ENCODE measurements at regions not wholly inside any gene's neighbourhood (a gene's known extent, or its start where the extent isn't known, plus 50 kb on each side); places are given as distances from the start of the nearest gene placed in this dataset.

DNA sequence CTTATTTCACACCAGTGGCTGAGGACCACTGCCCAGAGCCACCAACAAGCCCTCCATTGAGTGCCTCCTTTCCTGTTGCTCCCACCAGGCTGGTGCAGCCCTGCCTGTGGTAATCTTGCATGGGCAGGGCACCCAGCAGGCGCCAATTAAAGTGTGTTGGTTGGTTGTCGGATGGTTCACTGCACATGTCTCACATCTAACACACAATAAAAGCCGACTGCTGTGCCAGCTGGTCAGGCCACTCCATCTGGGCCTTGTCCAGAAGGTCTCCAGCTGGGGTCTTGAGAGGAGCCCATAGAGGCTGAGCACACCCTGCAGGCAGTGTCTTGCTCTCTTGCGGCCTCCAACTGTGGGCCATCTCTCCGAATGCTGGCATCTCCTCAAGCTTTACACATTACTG, 494.8 kb upstream of the KLHL29 start:
- intact Hi-C loops (cut with micrococcal nuclease): no loop called here
- no peak for TF ChIP-seq TCF7L2 (IDR thresholded peaks at IDR 0.05; ENCODE audit: borderline replicate concordance, extremely low read depth, insufficient read depth, insufficient read length)
- Histone ChIP-seq H3K9me2 (ENCODE audit: insufficient read depth) (no peaks in the 10 kb centered on the region), H3K9ac (ENCODE audit: low read length) (no peak overlapping the region), H3K9me3 (ENCODE audit: control insufficient read depth in 1 of 2, insufficient read depth in 1 of 2, low read depth in 1 of 2, low read length in 2 of 2) (no peaks in the 10 kb centered on the region), H4K20me1 (ENCODE audit: insufficient read depth) (no peaks in the 10 kb centered on the region), H3K4me3 (replicated peaks in 1 of 2; ENCODE audit: low read depth in 1 of 2, low read length in 2 of 2) (no peak overlapping the region), H2AFZ (ENCODE audit: low read depth, low read length, poor library complexity, severe bottlenecking) (no peak overlapping the region), H3K36me3 (ENCODE audit: control insufficient read depth in 1 of 2, insufficient read depth in 2 of 2, low read length in 2 of 2) (no peaks in the 10 kb centered on the region), H3K27ac (ENCODE audit: low read depth, low read length) (no peak overlapping the region), H3K4me2 (ENCODE audit: low read length) (no peak overlapping the region), H3K4me1 (ENCODE audit: control insufficient read depth in 1 of 2, insufficient read depth in 2 of 2, low read length in 2 of 2) (no peaks in the 10 kb centered on the region), H3K27me3 (ENCODE audit: insufficient read depth, low read length) (no peaks in the 10 kb centered on the region), H3K79me2 (ENCODE audit: insufficient read depth, low read length) (no peaks in the 10 kb centered on the region)
- ATAC-seq (no peak), DNase-seq (ENCODE audit: low read depth, low spot score) (no peak)
- POLR2A ChIA-PET: no interaction called here
- BruUV-seq (replicated peaks): no TSS peak
- RAD21 ChIA-PET (ENCODE audit: low non-redundant PET in 1 of 2, low total read pairs in 2 of 2, uncharacterized antibody in 2 of 2, unreplicated experiment in 2 of 2): no interaction called here
- CTCF ChIA-PET: no interaction called here

DNA sequence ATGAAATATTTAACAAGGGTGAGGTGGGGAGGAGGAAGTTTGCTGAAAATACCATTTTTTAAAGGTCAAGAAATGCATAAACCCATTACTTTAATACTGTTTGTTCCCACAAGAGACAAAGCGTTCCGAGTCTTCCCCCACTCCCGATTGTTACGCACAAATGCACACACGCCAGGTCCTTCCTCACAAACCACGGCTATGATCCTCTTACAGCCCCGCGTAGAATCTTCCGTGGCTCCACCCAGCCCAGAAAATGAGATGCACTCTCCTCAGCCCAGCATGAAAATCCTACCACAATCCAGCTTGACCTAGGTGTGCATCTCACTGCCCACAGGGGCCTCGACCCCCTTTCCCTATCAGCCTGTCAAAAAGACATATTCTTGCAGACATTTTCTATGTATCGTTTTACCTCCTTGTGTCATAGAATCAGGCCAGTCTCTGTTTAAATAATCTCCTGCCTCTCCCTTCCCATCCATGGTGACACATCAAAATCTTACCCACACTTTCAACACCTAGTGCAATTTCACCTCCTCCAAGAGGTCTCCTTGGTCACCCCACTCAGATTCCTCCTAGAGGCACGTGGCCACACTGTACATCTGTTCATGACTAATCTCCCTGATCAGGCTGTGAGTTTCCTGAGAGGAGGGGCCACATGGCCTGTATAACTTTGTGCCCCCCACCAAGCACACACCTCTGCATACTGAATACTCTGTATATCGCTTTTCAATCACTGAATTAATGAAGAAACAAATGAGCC, 491.0 kb upstream of the KLHL29 start:
- Histone ChIP-seq H3K4me2 (ENCODE audit: low read length) (no peak overlapping the region), H3K27ac (ENCODE audit: low read depth, low read length) (no peak overlapping the region), H3K36me3 (ENCODE audit: control insufficient read depth in 1 of 2, insufficient read depth in 2 of 2, low read length in 2 of 2) (no peaks in the 10 kb centered on the region), H3K27me3 (ENCODE audit: insufficient read depth, low read length) (no peaks in the 10 kb centered on the region), H3K4me3 (replicated peaks in 1 of 2; ENCODE audit: low read depth in 1 of 2, low read length in 2 of 2) (no peak overlapping the region), H4K20me1 (ENCODE audit: insufficient read depth) (no peaks in the 10 kb centered on the region), H2AFZ (ENCODE audit: low read depth, low read length, poor library complexity, severe bottlenecking) (no peak overlapping the region), H3K4me1 (ENCODE audit: control insufficient read depth in 1 of 2, insufficient read depth in 2 of 2, low read length in 2 of 2) (no peaks in the 10 kb centered on the region), H3K9me3 (ENCODE audit: control insufficient read depth in 1 of 2, insufficient read depth in 1 of 2, low read depth in 1 of 2, low read length in 2 of 2) (no peaks in the 10 kb centered on the region), H3K79me2 (ENCODE audit: insufficient read depth, low read length) (no peaks in the 10 kb centered on the region), H3K9ac (ENCODE audit: low read length) (no peak overlapping the region), H3K9me2 (ENCODE audit: insufficient read depth) (no peaks in the 10 kb centered on the region)
- TF ChIP-seq RAD21 (IDR thresholded peaks at IDR 0.05; ENCODE audit: low read depth) (no peak), POLR2AphosphoS5 (IDR thresholded peaks at IDR 0.05; ENCODE audit: low read depth, low read length) (no peak), CEBPB (IDR thresholded peaks at IDR 0.05; ENCODE audit: low read depth) (no peak), SRF (IDR thresholded peaks at IDR 0.05; ENCODE audit: low read depth) (no peak)
- TF ChIP-seq, protein P1, sequence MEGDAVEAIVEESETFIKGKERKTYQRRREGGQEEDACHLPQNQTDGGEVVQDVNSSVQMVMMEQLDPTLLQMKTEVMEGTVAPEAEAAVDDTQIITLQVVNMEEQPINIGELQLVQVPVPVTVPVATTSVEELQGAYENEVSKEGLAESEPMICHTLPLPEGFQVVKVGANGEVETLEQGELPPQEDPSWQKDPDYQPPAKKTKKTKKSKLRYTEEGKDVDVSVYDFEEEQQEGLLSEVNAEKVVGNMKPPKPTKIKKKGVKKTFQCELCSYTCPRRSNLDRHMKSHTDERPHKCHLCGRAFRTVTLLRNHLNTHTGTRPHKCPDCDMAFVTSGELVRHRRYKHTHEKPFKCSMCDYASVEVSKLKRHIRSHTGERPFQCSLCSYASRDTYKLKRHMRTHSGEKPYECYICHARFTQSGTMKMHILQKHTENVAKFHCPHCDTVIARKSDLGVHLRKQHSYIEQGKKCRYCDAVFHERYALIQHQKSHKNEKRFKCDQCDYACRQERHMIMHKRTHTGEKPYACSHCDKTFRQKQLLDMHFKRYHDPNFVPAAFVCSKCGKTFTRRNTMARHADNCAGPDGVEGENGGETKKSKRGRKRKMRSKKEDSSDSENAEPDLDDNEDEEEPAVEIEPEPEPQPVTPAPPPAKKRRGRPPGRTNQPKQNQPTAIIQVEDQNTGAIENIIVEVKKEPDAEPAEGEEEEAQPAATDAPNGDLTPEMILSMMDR (IDR thresholded peaks at IDR 0.05 in 2 of 3, conservative IDR thresholded peaks at IDR 0.05 in 1 of 3; ENCODE audit: borderline replicate concordance in 1 of 3, insufficient read depth in 1 of 3, low read depth in 2 of 3, low read length in 2 of 3): no peak
- intact Hi-C loops (cut with micrococcal nuclease): no loop called here
- DNase-seq (ENCODE audit: low read depth, low spot score) (no peak), ATAC-seq (no peak)
- ChIA-PET POLR2A (no interaction called here), CTCF (no interaction called here), RAD21 (ENCODE audit: low non-redundant PET in 1 of 2, low total read pairs in 2 of 2, uncharacterized antibody in 2 of 2, unreplicated experiment in 2 of 2) (no interaction called here)
- no TSS peak for BruUV-seq (replicated peaks)
